GM19468 (cell line): ENCODE measurements at regions not wholly inside any gene's neighbourhood (a gene's known extent, or its start where the extent isn't known, plus 50 kb on each side); places are given as distances from the start of the nearest gene placed in this dataset.
"Not testable (repeated sequence)": the region's sequence is repeated elsewhere in the genome, so short reads cannot be mapped to it uniquely, and the experiment has no call there.

Experiments
- ATAC-seq: cut with Tn5 transposase; IDR thresholded peaks from one replicate; pipeline ENCODE4 v1.9.1; 2021; ENCODE audit warnings: mild to moderate bottlenecking, moderate library complexity, moderate number of reproducible peaks; ENCODE audit not compliant: unreplicated experiment; ENCODE audit errors: extremely low read depth

GRCh38 chr14:49173765-49174373, 412.3 kb downstream of the RPS29 start:
- ATAC-seq = peak; percentile 94

DNA sequence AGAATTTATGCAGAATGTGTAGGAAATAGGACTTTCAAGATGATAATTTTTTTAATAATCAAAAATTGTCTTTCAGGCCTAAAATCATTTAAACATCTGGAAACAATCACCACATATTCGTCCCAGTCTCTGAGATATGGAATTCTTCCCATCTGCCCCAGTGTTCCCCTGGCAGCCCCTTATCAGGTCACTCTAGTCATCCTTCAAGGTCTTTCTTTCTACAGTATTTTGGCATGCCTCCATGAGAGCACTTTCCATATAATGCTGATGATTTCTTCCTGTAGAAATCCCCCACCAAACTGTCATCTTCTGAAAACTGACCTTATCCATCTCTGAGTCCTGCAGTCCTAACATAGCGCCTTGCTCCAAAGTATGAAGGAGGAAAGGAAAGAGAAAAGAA, 422.1 kb downstream of the RPS29 start:
- ATAC-seq = no peak

GRCh38 chr14:49160983-49161382, 425.2 kb downstream of the RPS29 start:
- no peak for ATAC-seq

DNA sequence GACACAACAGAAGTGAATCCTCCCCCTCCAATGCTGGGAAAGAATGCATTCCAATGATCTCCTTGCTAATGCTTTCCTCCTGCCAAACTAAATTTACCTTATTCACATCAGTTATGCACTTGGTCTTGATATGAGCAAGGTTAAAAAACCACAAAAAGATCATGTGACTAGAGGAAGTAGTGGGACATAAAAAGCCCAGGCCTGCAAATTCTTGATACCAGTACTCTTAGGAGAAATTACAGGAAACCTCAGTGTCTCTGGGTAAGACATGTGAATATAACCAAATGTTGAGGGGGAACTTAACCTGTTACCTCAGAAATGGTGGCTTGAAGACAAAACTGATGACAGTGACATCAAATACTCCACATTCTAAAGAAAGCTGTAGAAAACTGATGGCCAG, 427.1 kb downstream of the RPS29 start:
- ATAC-seq = no peak

DNA sequence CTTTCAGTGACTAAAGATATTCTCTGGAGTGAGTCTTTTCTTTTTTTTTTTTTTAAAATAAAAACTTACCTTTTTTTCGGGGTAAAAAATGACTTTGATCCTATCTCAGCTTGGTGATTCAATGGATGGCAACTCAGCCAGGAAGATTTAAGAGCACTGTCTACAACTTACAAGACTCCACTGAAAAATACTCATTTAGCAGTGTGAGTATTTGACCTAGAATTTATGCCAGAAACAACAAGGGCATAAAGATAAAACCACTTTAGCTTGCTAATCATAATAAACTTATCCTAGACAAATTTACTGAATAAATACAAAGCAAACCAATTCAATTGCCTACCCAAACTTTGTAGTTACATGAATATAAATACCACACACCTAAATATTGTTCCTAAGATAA, 446.6 kb downstream of the RPS29 start:
- no peak for ATAC-seq

DNA sequence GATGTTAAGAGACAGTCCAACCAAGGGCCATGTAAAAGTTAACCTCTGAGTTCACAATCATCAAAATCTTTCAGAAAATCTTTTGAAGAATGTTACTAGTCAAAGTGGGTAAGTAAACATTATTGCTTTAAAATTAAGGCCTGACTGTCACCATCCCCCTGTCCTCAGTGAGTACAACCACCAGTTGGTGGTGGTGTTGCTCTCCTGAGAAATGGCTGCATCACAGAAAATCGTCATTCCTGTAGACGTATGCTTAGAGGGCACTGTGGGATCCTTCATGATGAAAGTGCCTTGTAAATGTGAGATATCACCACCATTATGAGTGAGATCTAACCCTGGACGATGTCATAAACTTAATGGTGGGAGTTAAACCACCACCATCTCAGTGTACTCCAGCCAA, 451.2 kb downstream of the RPS29 start:
- no peak for ATAC-seq

DNA sequence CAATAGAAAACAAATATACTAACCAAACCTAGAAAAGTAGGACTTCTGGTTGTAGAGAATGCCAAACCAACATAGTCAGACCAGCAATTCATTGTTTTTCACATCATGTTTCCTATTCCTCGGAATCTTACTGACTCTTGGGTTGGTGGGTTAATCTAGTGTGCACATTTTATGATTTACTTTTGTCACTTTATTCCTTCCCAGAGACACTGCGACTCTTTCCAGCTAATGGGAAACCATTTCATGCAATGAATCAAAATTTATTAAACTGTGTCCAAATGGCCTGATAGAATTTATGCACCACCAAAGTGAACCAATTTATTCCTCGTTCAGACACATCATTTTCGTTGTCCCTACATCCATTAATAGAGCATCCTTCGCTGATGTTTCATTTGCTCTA, 464.9 kb downstream of the RPS29 start:
- ATAC-seq = no peak

DNA sequence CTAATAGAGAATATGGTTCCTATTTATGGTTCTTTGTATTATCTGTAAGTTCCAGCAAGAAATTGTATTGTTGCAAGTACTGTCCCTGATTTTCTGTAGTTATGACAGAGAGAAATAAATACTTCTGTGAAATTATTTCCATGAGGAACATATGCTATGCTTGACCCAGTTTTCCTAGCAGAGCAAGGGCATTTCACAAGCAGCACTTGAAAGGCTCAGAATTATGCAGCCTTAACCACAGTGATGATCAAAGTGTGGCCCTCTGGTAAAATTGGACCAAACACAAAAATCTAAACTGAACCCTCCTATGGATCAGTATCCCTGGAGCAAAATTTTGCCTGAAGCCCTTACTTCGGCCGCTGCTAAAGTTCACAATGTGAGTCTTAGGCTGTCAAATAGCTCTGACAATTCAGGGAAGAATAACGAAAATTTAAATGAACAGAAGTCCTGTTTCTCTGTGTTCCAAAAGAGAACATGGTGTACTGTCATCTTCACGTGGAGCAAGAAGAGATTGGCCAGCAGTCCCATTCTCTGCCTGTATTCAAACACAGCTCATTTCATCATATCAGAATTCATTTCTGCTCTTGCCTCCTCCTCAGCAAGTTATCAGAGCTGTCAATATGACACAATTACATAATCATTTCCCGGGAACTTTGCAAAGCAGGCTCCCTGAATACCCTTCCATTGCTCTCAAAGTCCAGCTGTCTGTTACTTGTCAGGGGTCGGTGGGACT, 471.9 kb downstream of the RPS29 start:
- no peak for ATAC-seq

- no peak for ATAC-seq
Observed at GRCh38 chr14:49106741-49107667, 479.2 kb downstream of the RPS29 start.

GRCh38 chr14:49105956-49106355, 480.2 kb downstream of the RPS29 start:
- no peak for ATAC-seq

- ATAC-seq = no peak
Observed at GRCh38 chr14:49105512-49105911, 480.7 kb downstream of the RPS29 start.

DNA sequence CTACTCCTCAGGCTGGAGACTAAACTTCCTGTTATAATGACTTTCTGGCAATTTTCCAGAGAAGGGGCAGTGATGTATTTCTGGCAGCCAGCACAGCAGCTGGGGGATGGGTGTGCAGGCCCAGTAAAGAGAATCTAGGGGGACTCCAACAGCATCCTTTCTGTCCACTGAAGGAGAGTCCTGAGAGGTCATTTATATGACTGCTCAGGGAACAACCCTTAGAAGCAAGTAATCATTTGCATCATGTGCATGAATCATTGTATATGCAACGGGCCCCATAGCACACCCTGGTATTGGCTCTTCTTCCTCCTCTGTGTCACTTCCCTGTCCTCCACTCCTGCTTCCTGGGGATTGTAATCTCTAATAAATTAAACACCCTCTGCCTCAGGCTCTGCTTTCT, 493.8 kb downstream of the RPS29 start:
- no peak for ATAC-seq

DNA sequence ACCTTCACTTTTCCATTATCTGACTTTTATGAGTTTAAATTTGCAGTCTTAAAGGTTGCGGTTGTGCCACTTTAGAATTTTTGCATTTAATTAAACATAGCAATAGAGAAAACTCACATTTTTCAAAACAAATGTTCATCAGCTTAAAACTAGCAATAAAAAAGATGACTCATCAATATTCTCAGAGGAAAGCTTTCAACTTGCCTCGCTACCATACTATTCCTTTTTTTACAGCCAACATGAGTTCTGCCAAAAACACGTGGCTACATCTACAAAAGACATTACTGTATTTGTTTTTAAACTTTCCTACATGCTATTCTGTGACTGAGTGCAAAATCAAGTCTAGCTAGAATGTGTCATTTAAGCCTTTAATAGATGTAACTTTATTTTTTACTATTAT, 497.1 kb downstream of the RPS29 start:
- no peak for ATAC-seq

DNA sequence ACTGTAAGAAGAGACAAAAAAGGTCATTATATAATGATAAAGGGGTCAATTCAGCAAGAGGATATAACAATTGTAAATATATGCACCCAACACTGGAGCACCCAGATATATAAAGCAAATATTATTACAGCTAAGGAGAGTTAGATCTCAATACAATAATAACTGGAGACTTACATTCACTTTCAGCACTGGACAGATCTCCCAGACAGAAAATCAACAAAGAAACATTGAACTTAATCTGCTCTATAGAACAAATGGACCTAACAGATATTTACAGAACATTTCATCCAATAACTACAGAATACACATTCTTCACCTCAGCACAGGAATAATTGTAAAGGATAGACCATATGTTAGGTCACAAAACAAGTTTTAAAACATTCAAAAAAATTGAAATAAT, 512.9 kb downstream of the RPS29 start:
- ATAC-seq = not testable (repeated sequence)

DNA sequence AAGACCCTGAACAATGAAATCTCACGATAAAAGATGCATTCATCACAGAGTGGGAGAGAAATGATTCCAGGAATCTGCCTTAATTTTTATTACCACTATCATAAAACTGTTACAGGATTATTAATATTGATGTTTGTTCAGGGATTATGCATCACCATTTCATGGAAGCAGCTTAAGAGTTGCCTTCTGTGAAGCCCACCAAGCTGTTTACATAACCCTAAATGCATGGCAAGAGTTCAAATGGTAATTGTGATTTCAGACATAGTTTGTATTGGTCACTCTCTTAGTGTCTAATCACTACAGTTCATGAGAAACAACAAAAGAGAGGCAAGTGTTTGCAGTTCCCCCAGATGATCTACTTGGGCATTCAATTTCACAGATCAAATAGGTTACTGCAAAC, 527.7 kb downstream of the RPS29 start:
- no peak for ATAC-seq

GRCh38 chr14:49057838-49058510, 528.2 kb downstream of the RPS29 start:
- no peak for ATAC-seq

DNA sequence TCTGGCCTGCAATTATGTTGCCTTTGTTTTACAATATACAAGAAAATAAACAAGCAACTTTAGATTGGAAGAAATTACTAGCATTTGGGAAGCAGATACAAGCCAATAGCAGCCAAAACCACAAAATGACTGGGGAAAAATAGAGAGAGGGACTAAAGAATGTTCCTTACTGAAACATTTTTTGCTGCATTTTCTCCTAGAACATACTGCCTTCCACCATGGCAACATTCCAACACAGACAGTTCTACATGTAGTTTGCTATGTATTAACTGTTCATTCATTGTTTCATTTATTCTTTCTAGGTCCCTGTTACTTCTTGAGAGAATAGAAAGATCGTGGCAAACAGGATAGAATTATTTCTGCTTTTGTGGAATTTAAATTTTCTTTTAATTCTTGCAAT, 530.2 kb downstream of the RPS29 start:
- no peak for ATAC-seq

- ATAC-seq = no peak
Observed at GRCh38 chr14:49052521-49052920, 533.7 kb downstream of the RPS29 start.

DNA sequence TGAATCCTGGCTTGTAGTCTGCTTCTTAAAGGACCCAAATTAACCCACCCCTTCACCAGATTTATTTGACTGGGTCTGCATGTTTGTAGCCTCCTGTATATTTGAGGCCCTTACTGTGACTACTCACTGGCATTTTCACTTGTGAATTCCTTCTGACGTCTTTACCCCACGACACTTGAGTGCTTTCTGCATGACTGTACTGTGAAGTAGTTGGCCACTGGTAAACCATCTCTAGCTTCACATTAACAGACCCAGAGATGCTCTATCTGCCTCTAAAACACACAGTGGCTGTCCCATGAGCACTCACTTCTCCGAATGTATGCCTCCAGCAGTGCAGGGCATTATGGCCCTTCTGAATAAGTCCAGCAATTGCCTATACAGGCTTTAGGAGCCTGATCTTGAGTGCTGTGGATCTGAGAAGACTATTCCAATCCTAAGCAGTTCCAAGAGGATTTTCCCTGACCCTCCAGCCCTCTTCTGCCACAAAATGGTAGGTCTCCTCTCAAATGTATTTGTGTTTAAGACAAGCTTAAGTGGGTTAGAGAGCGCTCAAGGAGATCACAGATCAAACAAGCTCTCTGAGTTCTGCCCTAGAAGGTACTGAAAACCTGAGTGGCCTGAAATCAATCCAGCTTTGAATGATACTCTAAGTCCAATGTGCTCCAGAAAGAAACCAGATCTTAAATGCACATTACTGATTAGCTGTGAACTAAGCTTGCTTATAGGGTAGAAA, 534.7 kb downstream of the RPS29 start:
- ATAC-seq = no peak

- ATAC-seq = no peak
Observed at GRCh38 chr14:49050822-49051221, 535.4 kb downstream of the RPS29 start.
